ENCODE measurements at regions not wholly inside any gene's neighbourhood (a gene's known extent, or its start where the extent isn't known, plus 50 kb on each side); places are given as distances from the start of the nearest gene placed in this dataset.

DNA sequence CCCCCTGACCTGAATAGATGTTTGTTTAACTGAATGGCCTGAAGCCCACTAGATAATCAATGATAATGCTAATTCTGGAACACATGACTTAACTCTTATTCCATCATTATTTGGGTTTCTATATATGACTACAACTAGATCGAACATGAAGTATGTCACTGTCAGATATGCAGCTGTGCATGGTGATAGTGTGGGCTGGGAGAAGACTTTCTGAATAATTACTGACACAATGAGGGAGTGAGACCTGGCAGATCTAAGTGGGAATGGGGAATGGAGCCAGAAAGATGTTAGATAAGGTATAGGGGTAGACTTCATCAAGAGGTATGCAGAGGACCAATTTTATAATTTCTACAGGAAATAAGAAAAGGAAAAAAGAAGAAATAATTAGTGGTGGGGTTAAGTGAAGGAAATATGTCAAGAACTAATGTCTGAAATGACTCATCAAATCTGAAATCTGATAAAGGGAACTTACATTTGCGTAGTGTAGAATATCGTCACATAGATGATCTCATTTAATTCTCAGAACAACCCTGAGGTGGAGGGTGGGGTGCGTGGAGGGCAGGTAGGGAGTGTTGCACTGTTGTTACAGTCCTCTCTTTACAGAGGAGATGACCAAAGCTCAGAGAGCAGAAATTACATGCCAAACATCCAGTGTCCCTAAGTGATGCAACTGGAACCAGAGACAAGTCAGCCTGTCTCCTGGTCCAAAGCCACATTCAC is 68.2 kb upstream of the EED start:
- peak overlapping the region; percentile 38 for H3K27ac ChIP-seq (ENCODE audit: insufficient read depth, low read depth, low read length)
- peak overlapping the region; percentile 6 for H3K4me2 ChIP-seq (ENCODE audit: insufficient read depth, low read length)
- intact Hi-C loops (cut with micrococcal nuclease) (no loop called here), dilution Hi-C loops (cut with MboI; ENCODE audit: extremely low pct_ligation_motif_present, low sequenced_read_pairs) (no loop called here)
- no peaks in the 10 kb centered on the region for H3K27me3 ChIP-seq (ENCODE audit: control insufficient read depth in 2 of 2, insufficient read depth in 2 of 2, low read length in 2 of 2)
- H3K4me3 ChIP-seq (replicated peaks in 1 of 3; ENCODE audit: insufficient read depth in 1 of 3, low read depth in 1 of 3, low read length in 3 of 3) = no peak overlapping the region
- no peaks in the 10 kb centered on the region for H3K36me3 ChIP-seq (ENCODE audit: control insufficient read depth in 2 of 2, extremely low read depth in 1 of 2, insufficient read depth in 2 of 2, low read length in 2 of 2)
- H3K9me1 ChIP-seq (replicated peaks; ENCODE audit: control insufficient read depth, extremely low read depth, insufficient read depth, low read length) = no peaks in the 10 kb centered on the region
- DNase-seq (ENCODE audit: low read depth, low spot score) = peak; percentile 36
- ChIA-PET POLR2A (no interaction called here), CTCF (interaction anchor here (1.1 kb wide), 1 partner anchor 46 kb away, joined by 3 read pairs; no protein-coding TSS in a partner anchor)
- H2AFZ ChIP-seq (ENCODE audit: low read depth, low read length) = no peak overlapping the region
- no TSS peak for BruUV-seq (replicated peaks)
- peak; percentile 51 for TF ChIP-seq GATA2 (IDR thresholded peaks at IDR 0.05; ENCODE audit: insufficient read depth, insufficient read length, low read depth, low read length)
- peak; percentile 46 for TF ChIP-seq JUN (IDR thresholded peaks at IDR 0.05; ENCODE audit: borderline replicate concordance, insufficient read depth, insufficient read length, low read depth)
- no peak for TF ChIP-seq POLR2A (IDR thresholded peaks at IDR 0.05; ENCODE audit: low read depth, low read length)
- TF ChIP-seq, protein P1, sequence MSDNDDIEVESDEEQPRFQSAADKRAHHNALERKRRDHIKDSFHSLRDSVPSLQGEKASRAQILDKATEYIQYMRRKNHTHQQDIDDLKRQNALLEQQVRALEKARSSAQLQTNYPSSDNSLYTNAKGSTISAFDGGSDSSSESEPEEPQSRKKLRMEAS (IDR thresholded peaks at IDR 0.05; ENCODE audit: insufficient read depth, insufficient read length) = no peak
- peak; percentile 47 for TF ChIP-seq FOS (IDR thresholded peaks at IDR 0.05; ENCODE audit: borderline replicate concordance, insufficient read depth, low read length)
- H3K79me2 ChIP-seq (ENCODE audit: control insufficient read depth, insufficient read depth, low read length) = no peaks in the 10 kb centered on the region
- H3K4me1 ChIP-seq (ENCODE audit: control insufficient read depth, extremely low read depth, insufficient read depth, low read length) = peaks cover 39% of the 10 kb centered on the region
- H3K9ac ChIP-seq (replicated peaks; ENCODE audit: extremely low read depth, insufficient read depth, low read length) = no peak overlapping the region
- no peaks in the 10 kb centered on the region for H4K20me1 ChIP-seq (replicated peaks; ENCODE audit: control insufficient read depth, extremely low read depth, insufficient read depth, low read length)
- no peaks in the 10 kb centered on the region for H3K9me3 ChIP-seq (replicated peaks; ENCODE audit: control insufficient read depth, insufficient read depth, low read length)
- FAIRE-seq = no peak

DNA sequence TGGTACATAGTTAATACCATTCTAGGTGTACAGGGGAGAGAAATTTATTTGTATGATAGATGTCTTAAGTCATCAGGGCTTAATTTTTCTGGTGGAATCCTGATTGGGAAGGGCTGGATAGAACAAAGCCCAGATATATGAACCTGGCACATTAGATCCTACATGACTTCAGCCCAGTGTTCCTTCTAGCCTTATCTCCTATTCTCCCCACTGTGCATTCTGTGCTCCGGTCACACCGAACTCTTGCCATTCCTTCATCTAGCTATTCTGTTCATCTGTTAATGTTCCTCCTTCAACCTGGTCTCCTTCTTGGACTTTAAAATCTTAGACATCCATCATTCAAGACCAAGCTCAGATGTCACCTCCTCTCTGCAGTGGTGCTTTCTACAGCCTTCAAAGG is 68.9 kb upstream of the EED start:
- intact Hi-C loops (cut with micrococcal nuclease) = no loop called here
- H4K20me1 ChIP-seq (replicated peaks; ENCODE audit: control insufficient read depth, extremely low read depth, insufficient read depth, low read length) = no peaks in the 10 kb centered on the region
- no peak overlapping the region for H2AFZ ChIP-seq (ENCODE audit: low read depth, low read length)
- no TSS peak for BruUV-seq (replicated peaks)
- H3K27ac ChIP-seq (ENCODE audit: insufficient read depth, low read depth, low read length) = peak overlapping the region; percentile 97
- no peaks in the 10 kb centered on the region for H3K79me2 ChIP-seq (ENCODE audit: control insufficient read depth, insufficient read depth, low read length)
- no peaks in the 10 kb centered on the region for H3K9me3 ChIP-seq (replicated peaks; ENCODE audit: control insufficient read depth, insufficient read depth, low read length)
- no peaks in the 10 kb centered on the region for H3K36me3 ChIP-seq (ENCODE audit: control insufficient read depth in 2 of 2, extremely low read depth in 1 of 2, insufficient read depth in 2 of 2, low read length in 2 of 2)
- no peak overlapping the region for H3K9ac ChIP-seq (replicated peaks; ENCODE audit: extremely low read depth, insufficient read depth, low read length)
- POLR2A ChIA-PET = no interaction called here
- TF ChIP-seq, protein P1 (IDR thresholded peaks at IDR 0.05; ENCODE audit: insufficient read depth, insufficient read length) = no peak
- TF ChIP-seq JUN (IDR thresholded peaks at IDR 0.05; ENCODE audit: borderline replicate concordance, insufficient read depth, insufficient read length, low read depth) = no peak
- TF ChIP-seq, protein P2, sequence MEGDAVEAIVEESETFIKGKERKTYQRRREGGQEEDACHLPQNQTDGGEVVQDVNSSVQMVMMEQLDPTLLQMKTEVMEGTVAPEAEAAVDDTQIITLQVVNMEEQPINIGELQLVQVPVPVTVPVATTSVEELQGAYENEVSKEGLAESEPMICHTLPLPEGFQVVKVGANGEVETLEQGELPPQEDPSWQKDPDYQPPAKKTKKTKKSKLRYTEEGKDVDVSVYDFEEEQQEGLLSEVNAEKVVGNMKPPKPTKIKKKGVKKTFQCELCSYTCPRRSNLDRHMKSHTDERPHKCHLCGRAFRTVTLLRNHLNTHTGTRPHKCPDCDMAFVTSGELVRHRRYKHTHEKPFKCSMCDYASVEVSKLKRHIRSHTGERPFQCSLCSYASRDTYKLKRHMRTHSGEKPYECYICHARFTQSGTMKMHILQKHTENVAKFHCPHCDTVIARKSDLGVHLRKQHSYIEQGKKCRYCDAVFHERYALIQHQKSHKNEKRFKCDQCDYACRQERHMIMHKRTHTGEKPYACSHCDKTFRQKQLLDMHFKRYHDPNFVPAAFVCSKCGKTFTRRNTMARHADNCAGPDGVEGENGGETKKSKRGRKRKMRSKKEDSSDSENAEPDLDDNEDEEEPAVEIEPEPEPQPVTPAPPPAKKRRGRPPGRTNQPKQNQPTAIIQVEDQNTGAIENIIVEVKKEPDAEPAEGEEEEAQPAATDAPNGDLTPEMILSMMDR (IDR thresholded peaks at IDR 0.05; ENCODE audit: extremely low read depth in 1 of 2, insufficient read depth in 1 of 2, low read depth in 1 of 2, low read length in 2 of 2) = no peak
- no peak for TF ChIP-seq POLR2A (IDR thresholded peaks at IDR 0.05; ENCODE audit: low read depth, low read length)
- TF ChIP-seq MYC (IDR thresholded peaks at IDR 0.05; ENCODE audit: low read depth, low read length) = no peak
- no peak for TF ChIP-seq FOS (IDR thresholded peaks at IDR 0.05; ENCODE audit: borderline replicate concordance, insufficient read depth, low read length)
- TF ChIP-seq GATA2 (IDR thresholded peaks at IDR 0.05; ENCODE audit: insufficient read depth, insufficient read length, low read depth, low read length) = no peak
- no peak for TF ChIP-seq POLR2AphosphoS5 (IDR thresholded peaks at IDR 0.05; ENCODE audit: insufficient read depth, low read depth, low read length)
- no peak for TF ChIP-seq EZH2 (IDR thresholded peaks at IDR 0.05; ENCODE audit: borderline replicate concordance, low read depth, low read length, severe bottlenecking)
- no peak overlapping the region for H3K4me3 ChIP-seq (replicated peaks in 1 of 3; ENCODE audit: insufficient read depth in 1 of 3, low read depth in 1 of 3, low read length in 3 of 3)
- CTCF ChIA-PET = no interaction called here
- DNase-seq (ENCODE audit: low read depth, low spot score) (no peak), FAIRE-seq (peak; percentile 21)
- H3K9me1 ChIP-seq (replicated peaks; ENCODE audit: control insufficient read depth, extremely low read depth, insufficient read depth, low read length) = no peaks in the 10 kb centered on the region
- dilution Hi-C loops (cut with MboI; ENCODE audit: extremely low pct_ligation_motif_present, low sequenced_read_pairs) = no loop called here
- H3K4me2 ChIP-seq (ENCODE audit: insufficient read depth, low read length) = no peak overlapping the region
- H3K27me3 ChIP-seq (ENCODE audit: control insufficient read depth in 2 of 2, insufficient read depth in 2 of 2, low read length in 2 of 2) = no peaks in the 10 kb centered on the region
- peaks cover 39% of the 10 kb centered on the region for H3K4me1 ChIP-seq (ENCODE audit: control insufficient read depth, extremely low read depth, insufficient read depth, low read length)

All from endothelial cell of umbilical vein (primary cell).